HG03378 (cell line): ENCODE measurements at regions not wholly inside any gene's neighbourhood (a gene's known extent, or its start where the extent isn't known, plus 50 kb on each side); places are given as distances from the start of the nearest gene placed in this dataset.

Experiments
- ATAC-seq: cut with Tn5 transposase; IDR thresholded peaks from one replicate; pipeline ENCODE4 v1.9.1; 2021; ENCODE audit warnings: mild to moderate bottlenecking, moderate library complexity; ENCODE audit not compliant: unreplicated experiment

DNA sequence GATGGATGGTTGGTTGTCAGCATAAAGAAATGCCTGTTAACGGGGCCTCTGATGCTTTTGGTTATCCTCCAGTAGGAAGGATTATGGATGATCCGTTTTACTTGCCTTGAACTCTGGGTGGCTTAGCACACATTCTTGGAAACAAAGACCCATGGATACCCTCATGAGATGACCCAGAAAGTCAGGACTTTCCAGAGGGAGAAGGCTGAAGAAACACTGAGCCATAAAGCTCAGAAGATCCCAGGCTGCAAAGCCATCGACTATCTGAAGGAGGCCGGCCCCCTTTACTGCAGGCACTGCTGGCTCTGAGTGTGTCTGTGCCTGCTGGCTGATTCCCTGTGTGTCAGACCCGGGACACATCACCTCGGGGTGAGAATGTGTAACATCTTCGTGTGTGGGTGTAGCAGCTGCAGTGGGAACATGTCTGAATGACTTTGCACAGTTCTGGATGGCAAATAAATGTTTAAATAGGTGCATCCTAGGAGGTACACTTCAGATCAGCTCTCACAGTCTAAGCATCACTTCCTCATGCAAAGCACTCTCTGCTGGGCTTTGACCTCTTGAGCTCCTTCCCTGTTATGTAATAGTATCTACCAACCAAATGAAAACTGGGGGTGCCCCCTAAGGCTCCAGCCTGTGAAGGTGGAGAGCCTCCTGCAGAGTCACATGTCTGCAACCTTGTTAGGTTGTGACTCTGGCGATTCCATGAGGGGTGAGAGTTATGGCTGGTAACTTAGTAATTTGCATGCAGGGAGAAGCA is 1084.9 kb downstream of the TBC1D22A start:
- no peak for ATAC-seq

DNA sequence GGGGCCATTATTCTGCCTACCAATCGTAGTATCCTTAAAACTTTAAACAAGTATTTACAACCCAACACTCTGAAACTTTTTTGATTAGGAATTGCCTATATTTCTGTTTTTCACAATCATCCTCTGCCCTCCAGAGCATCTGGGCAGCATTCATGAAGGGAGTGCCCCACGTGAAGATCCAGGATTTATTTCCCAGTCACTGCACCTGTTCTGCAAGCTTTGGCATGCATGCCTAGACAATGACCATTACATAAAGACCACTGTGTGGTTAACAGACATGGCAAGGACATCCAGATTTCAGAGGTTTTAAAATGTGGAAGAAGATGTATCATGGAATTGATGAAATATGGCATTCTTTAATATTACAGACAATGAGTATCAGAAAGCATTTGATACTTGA is 1083.8 kb downstream of the TBC1D22A start:
- ATAC-seq: no peak

- ATAC-seq: no peak
Observed at GRCh38 chr22:47842119-47842518, 1079.7 kb downstream of the TBC1D22A start.

DNA sequence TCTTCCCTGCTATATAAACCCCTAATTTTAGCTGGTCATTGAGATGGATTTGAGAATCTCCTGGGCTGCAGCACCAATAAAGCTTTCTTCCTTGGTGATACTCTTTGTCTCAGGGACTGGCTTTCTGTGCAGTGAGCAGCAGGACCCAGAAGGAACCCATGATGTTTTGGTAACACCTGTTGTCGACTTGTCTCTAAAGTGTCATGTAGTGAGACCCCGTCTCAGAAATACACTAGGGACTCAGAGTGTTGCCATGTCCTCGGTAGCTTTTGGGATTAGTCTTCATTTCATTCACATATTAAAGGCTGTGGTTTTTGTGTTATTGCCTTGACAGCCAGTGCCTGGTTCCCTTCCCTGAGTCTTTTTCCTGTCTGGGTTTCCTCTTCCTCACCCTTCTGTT is 1078.7 kb downstream of the TBC1D22A start:
- ATAC-seq: no peak

- ATAC-seq: no peak
Observed at GRCh38 chr22:47839595-47840227, 1077.3 kb downstream of the TBC1D22A start.

DNA sequence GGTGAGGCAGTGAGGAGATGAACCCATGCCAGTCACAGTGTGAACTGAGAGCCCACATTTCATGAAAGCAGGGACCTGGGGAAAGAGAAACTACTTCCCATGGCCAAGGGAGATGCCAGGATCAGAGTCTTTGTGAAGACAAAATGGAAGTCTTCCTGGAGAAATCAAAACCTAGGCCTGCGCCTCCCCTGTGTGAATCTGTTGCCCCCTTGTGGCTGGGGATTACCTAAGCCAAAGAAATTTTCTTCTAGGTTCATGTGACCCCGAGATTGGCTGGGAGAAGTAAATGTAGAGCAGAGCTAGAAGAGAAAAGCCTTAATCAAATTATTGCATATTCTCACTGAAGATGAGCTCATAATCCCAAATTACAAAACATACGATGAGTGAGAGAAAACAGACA is 1075.3 kb downstream of the TBC1D22A start:
- no peak for ATAC-seq

GRCh38 chr22:47836957-47837356 is 1074.5 kb downstream of the TBC1D22A start:
- ATAC-seq: no peak

DNA sequence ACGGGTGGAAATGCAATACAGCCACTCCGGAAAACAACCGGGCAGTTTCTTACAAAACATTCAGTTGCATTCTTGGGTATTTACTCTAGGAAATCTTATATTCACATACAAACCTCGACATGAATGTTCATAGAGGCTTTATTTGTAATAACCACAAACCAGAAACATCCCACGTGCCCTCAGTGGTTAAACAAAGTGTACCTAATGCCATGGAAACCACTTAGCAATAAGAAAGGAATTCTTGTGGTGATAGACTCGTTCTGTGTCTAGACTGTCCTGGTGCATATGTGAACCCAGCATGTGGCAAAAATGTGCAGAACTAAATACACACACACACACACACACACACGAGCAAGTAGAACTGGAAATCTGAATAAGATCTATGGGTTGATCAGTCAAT is 1073.3 kb downstream of the TBC1D22A start:
- no peak for ATAC-seq

DNA sequence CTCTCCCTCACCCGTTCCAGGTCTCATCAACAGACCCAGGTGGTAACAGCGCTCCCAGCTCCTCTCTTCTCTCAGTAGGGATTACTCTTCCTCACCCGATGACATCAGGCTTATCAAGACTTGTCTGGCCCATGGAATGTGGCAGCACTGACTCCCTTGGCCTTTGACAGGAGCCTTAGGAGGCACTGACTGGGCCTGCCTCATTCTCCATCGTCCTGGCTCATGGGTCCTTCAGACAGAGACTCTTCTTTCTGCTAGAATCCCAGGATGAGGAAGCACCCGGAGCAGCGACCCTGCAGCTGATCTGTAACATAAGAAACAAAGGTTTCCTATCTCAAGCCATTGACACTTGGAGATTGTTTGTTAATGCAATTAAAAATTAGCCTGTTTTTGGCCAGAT is 1063.6 kb downstream of the TBC1D22A start:
- ATAC-seq: no peak

GRCh38 chr22:47822422-47822821 is 1060.0 kb downstream of the TBC1D22A start:
- ATAC-seq: no peak

DNA sequence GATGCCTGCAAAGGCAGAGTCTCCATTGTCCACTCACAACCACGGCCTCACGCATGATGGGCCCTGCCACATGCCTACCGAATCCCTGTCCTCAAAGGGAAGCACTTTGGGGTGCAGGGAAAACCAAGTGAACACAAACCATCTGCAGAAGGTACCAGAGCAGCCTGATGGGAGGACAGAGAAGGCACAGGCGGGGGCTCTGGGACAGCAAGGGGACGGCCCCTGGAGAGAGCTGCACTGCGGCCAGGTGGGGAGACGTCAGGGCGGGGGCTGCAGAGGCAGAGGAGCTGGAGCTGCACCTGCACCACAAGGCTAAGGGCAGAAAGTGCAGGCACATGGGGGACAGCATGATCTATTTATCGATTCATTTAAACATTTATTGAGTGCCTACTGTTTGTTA is 1056.0 kb downstream of the TBC1D22A start:
- no peak for ATAC-seq

DNA sequence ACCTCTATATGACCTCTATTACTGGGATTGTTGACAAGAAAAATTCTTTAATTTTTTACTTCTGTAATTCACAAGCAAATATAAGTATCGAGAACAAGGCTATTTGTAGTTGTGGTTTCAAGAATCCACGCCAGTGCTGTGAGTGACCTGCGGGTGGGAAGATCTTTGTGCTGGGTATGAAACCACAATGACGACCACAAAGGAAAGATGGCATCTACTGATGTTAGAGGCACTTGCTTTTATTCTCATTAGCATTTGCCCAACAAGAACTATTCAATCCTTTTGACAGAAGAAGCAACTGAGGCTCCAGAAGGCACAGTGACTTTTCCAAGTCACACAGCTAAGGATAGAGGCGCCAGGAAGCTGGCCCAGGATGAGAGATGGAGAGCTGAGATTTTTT is 1054.9 kb downstream of the TBC1D22A start:
- no peak for ATAC-seq

GRCh38 chr22:47816863-47817210 is 1054.4 kb downstream of the TBC1D22A start:
- no peak for ATAC-seq

DNA sequence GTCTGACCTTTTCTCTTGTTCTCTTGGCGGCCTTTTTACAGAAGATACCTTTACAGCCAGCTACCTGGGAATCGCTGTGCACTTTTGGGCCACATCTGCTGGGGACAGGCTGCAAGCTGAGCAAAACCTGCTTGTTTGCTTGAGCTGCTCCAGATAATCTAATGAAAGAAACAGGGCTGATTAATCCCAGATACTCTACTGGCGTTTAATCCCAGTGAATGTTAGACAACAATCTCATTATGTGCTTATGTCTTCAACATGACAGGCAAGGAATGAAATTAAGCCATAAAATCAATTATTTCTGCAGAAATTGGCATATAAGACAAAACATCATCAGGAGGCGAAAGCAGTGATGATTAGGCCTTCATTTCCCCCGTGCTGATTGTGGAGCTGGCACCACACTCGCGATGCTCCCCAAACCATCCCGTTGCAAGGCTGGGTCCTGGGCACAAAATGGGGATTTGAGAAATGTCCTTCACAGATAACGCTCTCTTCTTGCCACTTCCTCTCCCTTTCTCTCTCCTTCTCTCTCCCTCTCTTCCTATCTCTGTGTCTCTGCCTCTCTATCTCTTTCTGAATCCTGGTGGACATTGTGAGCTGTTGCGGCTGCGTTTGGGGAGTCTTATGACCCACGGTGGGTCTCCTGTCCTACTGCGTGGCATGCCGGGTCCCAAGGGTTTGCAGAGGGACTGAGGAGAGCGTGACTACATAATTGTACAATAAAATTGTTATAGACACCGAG is 1053.8 kb downstream of the TBC1D22A start:
- ATAC-seq: no peak

GRCh38 chr22:47814474-47814873 is 1052.0 kb downstream of the TBC1D22A start:
- ATAC-seq: no peak

DNA sequence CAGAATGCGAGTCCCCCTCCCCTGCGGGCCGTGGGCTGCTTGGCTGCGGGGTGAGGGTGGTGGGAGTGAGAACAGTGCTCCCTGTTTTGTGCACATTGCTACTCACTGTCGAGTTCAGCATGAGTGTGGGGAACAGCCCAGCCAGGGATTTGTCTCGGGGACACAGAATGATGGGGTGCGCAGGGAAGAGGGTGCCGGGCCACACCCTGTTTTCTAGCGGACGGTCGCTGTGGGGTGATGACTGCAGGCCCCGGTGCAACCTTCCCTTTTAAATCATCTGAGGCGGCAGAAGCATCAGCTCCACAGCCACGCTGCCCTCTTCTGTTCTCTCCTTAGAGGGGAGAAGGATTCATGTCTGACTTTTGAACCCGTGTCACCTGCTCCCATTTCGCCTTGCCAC is 1051.2 kb downstream of the TBC1D22A start:
- no peak for ATAC-seq

- no peak for ATAC-seq
Observed at GRCh38 chr22:47811971-47812370, 1049.5 kb downstream of the TBC1D22A start.

- no peak for ATAC-seq
Observed at GRCh38 chr22:47810505-47811500, 1048.4 kb downstream of the TBC1D22A start.

DNA sequence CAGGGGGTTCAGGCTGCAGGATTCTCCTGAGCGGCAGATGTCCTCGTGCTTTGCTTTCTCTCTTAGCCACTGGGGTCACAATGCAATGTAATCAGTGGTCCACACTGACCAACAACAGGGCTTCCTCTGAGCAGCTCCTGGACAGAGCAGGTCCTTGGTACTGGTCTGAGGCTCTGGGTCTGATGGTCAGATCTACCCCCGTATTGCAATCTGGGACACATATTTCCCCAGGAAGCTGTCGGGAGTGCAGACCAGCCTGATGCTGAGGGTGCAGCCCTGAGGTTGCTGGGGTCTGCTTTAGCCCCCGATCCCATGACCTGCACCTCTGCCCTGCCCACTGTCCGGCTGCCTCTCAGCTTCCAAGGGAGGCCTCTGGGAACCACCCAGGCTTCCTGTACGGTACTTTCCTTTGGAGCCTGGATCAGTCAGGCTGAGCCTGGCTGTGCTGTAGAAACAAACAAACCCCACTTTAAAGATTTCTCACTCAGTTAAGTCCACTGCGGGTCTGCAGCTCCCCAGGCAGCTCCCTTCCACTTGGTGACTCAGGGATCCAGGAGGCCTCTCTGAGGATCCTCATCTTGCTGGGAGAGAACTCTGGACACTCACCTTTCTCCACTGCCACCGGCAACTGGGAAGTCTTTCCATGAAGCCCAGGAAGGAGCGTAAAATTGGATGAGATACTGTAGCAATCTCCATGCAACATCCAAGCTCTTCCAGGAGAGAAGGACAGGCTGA is 1046.6 kb downstream of the TBC1D22A start:
- no peak for ATAC-seq

GRCh38 chr22:47808236-47808635 is 1045.8 kb downstream of the TBC1D22A start:
- ATAC-seq: no peak
